ENCODE measurements at regions not wholly inside any gene's neighbourhood (a gene's known extent, or its start where the extent isn't known, plus 50 kb on each side); places are given as distances from the start of the nearest gene placed in this dataset.

DNA sequence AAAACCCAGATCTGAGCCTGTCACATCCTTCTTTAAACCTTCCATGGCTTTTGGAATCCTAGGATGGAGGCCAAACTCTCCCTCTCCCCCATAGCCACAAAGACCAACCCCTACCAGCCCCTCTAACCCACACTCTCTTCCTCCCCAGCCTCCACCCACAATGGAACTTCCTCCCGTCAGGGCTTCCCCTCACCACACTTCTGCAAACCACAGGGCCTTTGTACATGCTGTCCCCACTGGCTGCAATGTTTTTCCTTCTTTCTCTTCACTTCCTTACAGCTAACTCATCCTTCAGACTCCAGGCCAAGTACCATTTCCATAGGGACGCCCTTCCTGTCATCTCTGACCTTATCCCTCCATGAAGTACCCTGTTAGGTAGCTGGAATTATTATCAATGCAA, 393.5 kb downstream of the MN1 start:
- no peak for DNase-seq (ENCODE audit: low spot score)
- intact Hi-C loops (cut with DNase I) = loop anchor here (5.0 to 10.0 kb wide), 3 partner anchors 394 to 643 kb away; partner anchors contain the start of gene MN1
- WGBS = 94% methylated on average over 2 of the region's 2 CpGs
- H3K27ac ChIP-seq = no peak overlapping the region
- no peak for TF ChIP-seq CTCF (IDR thresholded peaks at IDR 0.05)
- TF ChIP-seq POLR2AphosphoS5 (IDR thresholded peaks at IDR 0.05) = no peak
- no peak for TF ChIP-seq POLR2A (IDR thresholded peaks at IDR 0.05)
- no peak overlapping the region for H3K4me3 ChIP-seq
- H3K9me3 ChIP-seq = no peaks in the 10 kb centered on the region
- H3K4me1 ChIP-seq (replicated peaks) = no peaks in the 10 kb centered on the region
- no peaks in the 10 kb centered on the region for H3K27me3 ChIP-seq (replicated peaks; ENCODE audit: insufficient read depth)
- no peaks in the 10 kb centered on the region for H3K36me3 ChIP-seq

GRCh38 chr22:27409299-27409698, 392.3 kb downstream of the MN1 start:
- no peak for DNase-seq (ENCODE audit: low spot score)
- no peak for TF ChIP-seq POLR2A (IDR thresholded peaks at IDR 0.05)
- no peak for TF ChIP-seq CTCF (IDR thresholded peaks at IDR 0.05)
- no peak for TF ChIP-seq POLR2AphosphoS5 (IDR thresholded peaks at IDR 0.05)
- Histone ChIP-seq H3K9me3 (no peaks in the 10 kb centered on the region), H3K4me1 (replicated peaks) (no peaks in the 10 kb centered on the region), H3K27me3 (replicated peaks; ENCODE audit: insufficient read depth) (no peaks in the 10 kb centered on the region), H3K27ac (no peak overlapping the region), H3K36me3 (no peaks in the 10 kb centered on the region), H3K4me3 (no peak overlapping the region)
- 94% methylated on average over 11 of the region's 11 CpGs for WGBS
- intact Hi-C loops (cut with DNase I) = loop anchor here (5.0 to 10.0 kb wide), 3 partner anchors 393 to 644 kb away; partner anchors contain the start of gene MN1

DNA sequence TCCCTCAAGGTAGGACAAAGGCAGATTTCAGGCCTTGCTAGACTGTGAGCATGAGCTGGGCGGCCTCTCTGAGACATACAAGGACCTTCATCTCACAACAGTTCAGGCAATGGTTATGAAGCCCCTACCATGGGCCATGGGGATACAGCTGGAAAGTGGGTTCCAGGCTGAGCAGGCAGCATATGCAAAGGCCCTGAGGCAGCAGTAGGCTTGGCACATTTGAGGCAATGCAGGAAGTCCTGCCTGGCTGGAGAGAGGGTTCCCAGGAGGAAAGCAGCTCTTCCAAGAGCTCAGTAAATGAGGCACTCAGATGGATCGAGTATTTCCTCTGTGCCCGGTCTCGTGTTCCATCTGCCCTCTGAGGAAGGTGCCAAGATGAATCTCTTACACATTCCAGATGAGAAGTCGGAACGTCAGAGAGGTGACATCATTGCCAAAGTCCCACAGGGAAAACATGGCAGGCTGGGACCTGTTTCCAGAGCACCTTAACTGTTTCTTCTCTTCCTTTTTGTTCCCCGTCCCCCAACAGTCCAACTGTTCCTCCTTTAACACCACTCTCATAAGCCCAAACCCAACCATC, 388.6 kb downstream of the MN1 start:
- Histone ChIP-seq H3K4me3 (no peak overlapping the region), H3K27ac (no peak overlapping the region), H3K36me3 (no peaks in the 10 kb centered on the region), H3K27me3 (replicated peaks; ENCODE audit: insufficient read depth) (no peaks in the 10 kb centered on the region), H3K4me1 (replicated peaks) (no peaks in the 10 kb centered on the region), H3K9me3 (no peaks in the 10 kb centered on the region)
- DNase-seq (ENCODE audit: low spot score) = no peak
- WGBS = 55% methylated on average over 7 of the region's 7 CpGs
- intact Hi-C loops (cut with DNase I) = no loop called here
- TF ChIP-seq CTCF (IDR thresholded peaks at IDR 0.05) (no peak), POLR2AphosphoS5 (IDR thresholded peaks at IDR 0.05) (no peak), POLR2A (IDR thresholded peaks at IDR 0.05) (no peak)

DNA sequence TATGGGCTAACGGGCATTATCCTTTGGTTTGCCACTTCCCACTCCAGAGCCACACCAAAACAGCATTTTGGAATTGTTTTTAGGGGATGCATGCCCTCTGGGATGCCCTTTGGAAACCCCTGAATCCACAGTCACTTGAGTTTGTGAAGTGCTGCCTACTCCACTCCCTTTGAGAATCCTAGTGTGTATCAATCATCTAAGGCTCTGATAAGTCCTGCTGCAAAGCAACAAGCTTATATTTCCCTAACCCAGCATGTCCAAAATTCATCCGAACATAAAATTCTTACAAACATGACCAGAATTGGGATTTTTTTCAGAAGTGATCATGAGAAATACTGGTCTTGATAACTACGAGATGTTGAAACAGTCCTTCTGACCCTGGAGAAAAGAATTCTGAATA, 387.9 kb downstream of the MN1 start:
- intact Hi-C loops (cut with DNase I) = no loop called here

More for the DNA sequence above, 387.9 kb downstream of the MN1 start:
- Histone ChIP-seq H3K27me3 (replicated peaks; ENCODE audit: insufficient read depth) (no peaks in the 10 kb centered on the region), H3K36me3 (no peaks in the 10 kb centered on the region), H3K4me1 (replicated peaks) (no peaks in the 10 kb centered on the region), H3K4me3 (no peak overlapping the region), H3K27ac (no peak overlapping the region), H3K9me3 (no peaks in the 10 kb centered on the region)
- DNase-seq (ENCODE audit: low spot score) = no peak
- 88% methylated on average over 3 of the region's 3 CpGs for WGBS
- no peak for TF ChIP-seq POLR2AphosphoS5 (IDR thresholded peaks at IDR 0.05)
- no peak for TF ChIP-seq CTCF (IDR thresholded peaks at IDR 0.05)
- TF ChIP-seq POLR2A (IDR thresholded peaks at IDR 0.05) = no peak

Measured in prostate gland (tissue), 2 donors.